ENCODE measurements at regions not wholly inside any gene's neighbourhood (a gene's known extent, or its start where the extent isn't known, plus 50 kb on each side); places are given as distances from the start of the nearest gene placed in this dataset.

- DNase-seq = no peak
Measured at GRCh38 chr2:14126846-14127245, 505.7 kb upstream of the LRATD1 start.

GRCh38 chr2:14127765-14128164 lies 504.8 kb upstream of the LRATD1 start:
- DNase-seq = no peak

- no peak for DNase-seq
Measured at GRCh38 chr2:14132386-14132785, 500.1 kb upstream of the LRATD1 start.

GRCh38 chr2:14134771-14135170 lies 497.7 kb upstream of the LRATD1 start:
- DNase-seq = no peak

GRCh38 chr2:14136030-14136429 lies 496.5 kb upstream of the LRATD1 start:
- DNase-seq = no peak

GRCh38 chr2:14137643-14138042 lies 494.9 kb upstream of the LRATD1 start:
- no peak for DNase-seq

- DNase-seq = no peak
Measured at GRCh38 chr2:14140009-14140550, 492.4 kb upstream of the LRATD1 start.

- DNase-seq = no peak
Measured at GRCh38 chr2:14143435-14143834, 489.1 kb upstream of the LRATD1 start.

GRCh38 chr2:14148216-14148615 lies 484.3 kb upstream of the LRATD1 start:
- DNase-seq = no peak

GRCh38 chr2:14157816-14158215 lies 474.7 kb upstream of the LRATD1 start:
- DNase-seq = no peak

GRCh38 chr2:14180333-14180732 lies 452.2 kb upstream of the LRATD1 start:
- DNase-seq = no peak

- DNase-seq = no peak
Measured at GRCh38 chr2:14182227-14182946, 450.1 kb upstream of the LRATD1 start.

GRCh38 chr2:14185906-14186305 lies 446.6 kb upstream of the LRATD1 start:
- DNase-seq = no peak

- DNase-seq = no peak
Measured at GRCh38 chr2:14188446-14188845, 444.1 kb upstream of the LRATD1 start.

GRCh38 chr2:14189929-14190328 lies 442.6 kb upstream of the LRATD1 start:
- DNase-seq = no peak

- DNase-seq = no peak
Measured at GRCh38 chr2:14194233-14194632, 438.3 kb upstream of the LRATD1 start.

GRCh38 chr2:14197293-14197692 lies 435.2 kb upstream of the LRATD1 start:
- no peak for DNase-seq

- DNase-seq = no peak
Measured at GRCh38 chr2:14199040-14199439, 433.5 kb upstream of the LRATD1 start.

- no peak for DNase-seq
Measured at GRCh38 chr2:14219306-14219705, 413.2 kb upstream of the LRATD1 start.

GRCh38 chr2:14220101-14220500 lies 412.4 kb upstream of the LRATD1 start:
- no peak for DNase-seq

GRCh38 chr2:14221466-14221865 lies 411.1 kb upstream of the LRATD1 start:
- DNase-seq = no peak

GRCh38 chr2:14223576-14223975 lies 408.9 kb upstream of the LRATD1 start:
- DNase-seq = no peak

- DNase-seq = no peak
Measured at GRCh38 chr2:14231391-14231898, 401.1 kb upstream of the LRATD1 start.

- DNase-seq = no peak
Measured at GRCh38 chr2:14232217-14232616, 400.3 kb upstream of the LRATD1 start.

- DNase-seq = no peak
Measured at GRCh38 chr2:14234911-14235310, 397.6 kb upstream of the LRATD1 start.
